DOHH2 (cell line): ENCODE measurements at regions not wholly inside any gene's neighbourhood (a gene's known extent, or its start where the extent isn't known, plus 50 kb on each side); places are given as distances from the start of the nearest gene placed in this dataset.

Experiments
- CTCF ChIP-seq: fragments of 200-600 bp; sonication (generic); IDR thresholded peaks from one replicate; pipeline ENCODE4 v1.5.1; 2014; ENCODE audit warnings: antibody characterized with exemption, mild to moderate bottlenecking, low read depth, low read length; ENCODE audit not compliant: poor library complexity, severe bottlenecking
- EZH2phosphoT487 ChIP-seq: fragments of 200-600 bp; sonication (generic); IDR thresholded peaks from 2 replicates; pipeline ENCODE4 v1.6.1; 2017; ENCODE audit warnings: borderline replicate concordance, mild to moderate bottlenecking, antibody characterized with exemption, low read length, moderate library complexity, mixed read lengths

- no peak for TF ChIP-seq CTCF
- TF ChIP-seq EZH2phosphoT487: no peak
Observed at GRCh38 chrX:113956936-113957335, 627.0 kb upstream of the HTR2C start.
